Retinal pigment epithelial cell (primary cell): ENCODE measurements at regions not wholly inside any gene's neighbourhood (a gene's known extent, or its start where the extent isn't known, plus 50 kb on each side); places are given as distances from the start of the nearest gene placed in this dataset.
"Not testable (repeated sequence)": the region's sequence is repeated elsewhere in the genome, so short reads cannot be mapped to it uniquely, and the experiment has no call there.

Experiments used
- DNase-seq: peaks from one replicate; pipeline ENCODE4 v3.0.0-alpha.2; 2010; ENCODE audit warnings: low read depth
- H3K4me3 ChIP-seq: 2 replicates; pipeline ENCODE4 v1.5.1; 2011; ENCODE audit warnings: mild to moderate bottlenecking, low read length, control low read depth, moderate library complexity
- TF ChIP-seq, protein P1 (sequence below): conservative IDR thresholded peaks from 2 replicates; pipeline ENCODE4 v1.5.1; 2011; ENCODE audit warnings: low read depth, low read length, control low read depth, inconsistent platforms

- no peak for DNase-seq
- no peak overlapping the region for H3K4me3 ChIP-seq
- TF ChIP-seq, protein P1, sequence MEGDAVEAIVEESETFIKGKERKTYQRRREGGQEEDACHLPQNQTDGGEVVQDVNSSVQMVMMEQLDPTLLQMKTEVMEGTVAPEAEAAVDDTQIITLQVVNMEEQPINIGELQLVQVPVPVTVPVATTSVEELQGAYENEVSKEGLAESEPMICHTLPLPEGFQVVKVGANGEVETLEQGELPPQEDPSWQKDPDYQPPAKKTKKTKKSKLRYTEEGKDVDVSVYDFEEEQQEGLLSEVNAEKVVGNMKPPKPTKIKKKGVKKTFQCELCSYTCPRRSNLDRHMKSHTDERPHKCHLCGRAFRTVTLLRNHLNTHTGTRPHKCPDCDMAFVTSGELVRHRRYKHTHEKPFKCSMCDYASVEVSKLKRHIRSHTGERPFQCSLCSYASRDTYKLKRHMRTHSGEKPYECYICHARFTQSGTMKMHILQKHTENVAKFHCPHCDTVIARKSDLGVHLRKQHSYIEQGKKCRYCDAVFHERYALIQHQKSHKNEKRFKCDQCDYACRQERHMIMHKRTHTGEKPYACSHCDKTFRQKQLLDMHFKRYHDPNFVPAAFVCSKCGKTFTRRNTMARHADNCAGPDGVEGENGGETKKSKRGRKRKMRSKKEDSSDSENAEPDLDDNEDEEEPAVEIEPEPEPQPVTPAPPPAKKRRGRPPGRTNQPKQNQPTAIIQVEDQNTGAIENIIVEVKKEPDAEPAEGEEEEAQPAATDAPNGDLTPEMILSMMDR = no peak
Observed at GRCh38 chr2:57218206-57218605, 828.4 kb upstream of the VRK2 start.

- not testable (repeated sequence) for DNase-seq, H3K4me3 ChIP-seq
Observed at GRCh38 chr2:57229706-57230105, 816.9 kb upstream of the VRK2 start.

- DNase-seq = not testable (repeated sequence)
Observed at GRCh38 chr2:57232341-57232740, 814.3 kb upstream of the VRK2 start.

DNA sequence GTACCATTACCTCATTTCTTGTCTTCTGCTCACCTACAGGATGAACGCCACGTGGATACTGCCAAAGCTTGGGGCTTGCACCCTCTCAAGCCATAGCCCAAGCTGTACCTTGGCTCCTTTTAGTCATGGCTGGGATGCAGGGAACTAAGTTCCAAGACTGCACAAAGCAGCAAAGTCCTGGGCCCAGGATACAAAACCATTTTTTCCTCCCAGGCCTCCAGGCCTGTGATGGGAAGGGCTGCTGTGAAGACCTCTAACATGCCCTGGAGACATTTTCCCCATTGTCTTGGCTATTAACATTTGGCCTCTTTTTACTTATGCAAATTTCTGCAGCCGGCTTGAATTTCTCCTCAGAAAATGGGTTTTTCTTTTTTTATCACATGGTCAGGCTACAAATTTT is 795.1 kb upstream of the VRK2 start:
- not testable (repeated sequence) for H3K4me3 ChIP-seq, DNase-seq

More at GRCh38 chr2:57232341-57232740, 814.3 kb upstream of the VRK2 start:
- not testable (repeated sequence) for H3K4me3 ChIP-seq

DNA sequence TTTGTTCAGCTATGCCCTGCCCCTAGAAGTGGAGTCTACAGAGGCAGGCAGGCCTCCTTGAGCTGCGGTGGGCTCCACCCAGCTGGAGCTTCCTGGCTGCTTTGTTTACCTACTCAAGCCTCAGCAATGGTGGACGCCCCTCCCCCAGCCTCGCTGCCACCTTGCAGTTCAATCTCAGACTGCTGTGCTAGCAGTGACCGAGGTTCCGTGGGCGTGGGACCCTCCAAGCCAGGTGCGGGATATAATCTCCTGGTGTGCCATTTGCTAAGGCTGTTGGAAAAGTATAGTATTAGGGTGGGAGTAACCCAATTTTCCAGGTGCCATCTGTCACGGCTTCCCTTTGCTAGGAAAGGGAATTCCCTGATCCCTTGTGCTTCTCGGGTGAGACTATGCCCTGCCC is 770.2 kb upstream of the VRK2 start:
- DNase-seq, H3K4me3 ChIP-seq: not testable (repeated sequence)

DNA sequence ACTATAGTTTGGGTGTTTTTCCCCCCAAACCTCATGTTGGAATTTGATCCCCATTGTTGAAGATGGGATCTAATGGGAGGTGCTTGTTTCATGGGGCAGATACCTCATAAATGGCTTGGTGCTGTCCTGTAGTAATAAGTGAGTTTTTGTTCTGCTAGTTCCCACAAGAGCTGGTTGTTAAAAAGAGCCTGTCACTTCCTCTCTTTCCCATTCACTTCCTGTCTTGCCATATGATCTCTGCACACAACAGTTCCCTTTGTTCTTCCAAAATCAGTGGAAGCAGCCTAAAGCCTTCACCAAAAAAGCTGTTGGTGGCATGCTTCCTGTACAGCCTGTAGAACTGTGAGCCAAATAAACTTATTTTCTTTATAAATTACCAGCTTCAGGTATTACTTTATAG is 768.2 kb upstream of the VRK2 start:
- H3K4me3 ChIP-seq = no peak overlapping the region
- TF ChIP-seq, protein P1 = no peak
- DNase-seq = no peak

DNA sequence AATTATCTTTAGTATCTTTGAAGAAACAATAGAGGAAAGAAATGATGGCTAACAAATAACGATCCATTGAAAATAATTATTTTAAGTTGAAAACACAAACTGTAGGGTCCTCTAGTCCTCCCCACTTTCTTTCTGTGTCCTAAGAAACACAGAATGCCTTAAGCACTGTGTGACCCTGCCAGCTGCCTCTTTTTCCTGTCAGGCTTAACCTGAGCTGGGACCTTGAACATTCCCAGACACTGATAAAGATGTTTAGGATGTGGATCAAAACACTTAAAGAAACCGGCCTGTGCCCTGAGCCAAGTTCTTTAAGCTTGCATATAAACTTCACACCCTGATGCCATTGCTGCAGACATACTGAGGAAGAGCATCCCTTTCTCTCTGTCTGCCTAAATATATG is 755.4 kb upstream of the VRK2 start:
- no peak overlapping the region for H3K4me3 ChIP-seq
- peak; percentile 8 for DNase-seq
- TF ChIP-seq, protein P1 = no peak

- H3K4me3 ChIP-seq = no peak overlapping the region
- TF ChIP-seq, protein P1 = no peak
- DNase-seq = no peak
Observed at GRCh38 chr2:57296795-57297517, 749.6 kb upstream of the VRK2 start.

DNA sequence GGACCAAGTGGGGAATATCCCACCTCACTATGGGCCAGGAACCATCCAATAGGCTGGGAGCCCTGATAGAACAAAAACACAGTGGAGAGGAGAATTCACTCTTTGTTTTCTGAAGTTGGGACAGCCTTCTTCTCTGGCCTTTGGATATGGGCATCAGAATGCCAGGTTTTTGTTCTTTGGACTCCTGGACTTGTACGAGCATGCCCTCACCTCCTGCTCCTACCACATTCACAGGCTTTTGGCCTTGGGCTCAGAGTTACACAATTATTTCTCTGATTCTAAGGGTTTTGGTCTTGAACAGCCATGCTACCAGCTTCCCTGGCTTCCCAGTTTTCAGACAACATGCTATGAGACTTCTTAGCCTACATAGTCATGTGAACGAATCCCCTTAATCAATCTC is 732.9 kb upstream of the VRK2 start:
- no peak overlapping the region for H3K4me3 ChIP-seq
- TF ChIP-seq, protein P1 = no peak
- DNase-seq = no peak
